Panc1 (cell line): ENCODE measurements at regions not wholly inside any gene's neighbourhood (a gene's known extent, or its start where the extent isn't known, plus 50 kb on each side); places are given as distances from the start of the nearest gene placed in this dataset.

ENCODE experiments used
- ATAC-seq: fragments of 200-7000 bp; cut with Tn5 transposase; 2 replicates; pipeline ENCODE4 v1.9.1; 2020; ENCODE audit warnings: mild to moderate bottlenecking, moderate library complexity
- BruUV-seq: library from RNA; stranded (reverse); fragments of 400-500 nt; replicated peaks from 2 replicates; lab custom pipeline; 2021; lab: Mats Ljungman, UMichigan
- CTCF ChIA-PET: fragments of 300-600 bp; sonication (Branson Sonifier 250); formaldehyde crosslinking; loops from one replicate; lab custom pipeline; 2022; ENCODE audit warnings: antibody characterized with exemption; lab: Charles Lee
- POLR2A ChIA-PET: fragments of 300-600 bp; sonication (Branson Sonifier 250); formaldehyde crosslinking; loops from one replicate; lab custom pipeline; 2022; ENCODE audit warnings: antibody characterized with exemption; lab: Charles Lee
- DNase-seq: peaks from one replicate; pipeline ENCODE4 v3.0.0-alpha.2; 2010; ENCODE audit warnings: low read depth, low spot score
- H3K27ac ChIP-seq: 2 replicates; pipeline ENCODE4 v1.5.1; 2011; ENCODE audit warnings: mild to moderate bottlenecking, low read length, inconsistent platforms
- H3K27me3 ChIP-seq: fragments of 200-500 bp; sonication (Bioruptor generic); 2 replicates; pipeline ENCODE4 v1.6.0; 2014; ENCODE audit warnings: low read length, inconsistent platforms; ENCODE audit not compliant: control insufficient read depth, insufficient read depth
- H3K36me3 ChIP-seq: fragments of 200-500 bp; sonication (Bioruptor generic); 2 replicates; pipeline ENCODE4 v1.5.1; 2014; ENCODE audit warnings: inconsistent platforms, mild to moderate bottlenecking, low read length, moderate library complexity; ENCODE audit not compliant: control insufficient read depth, insufficient read depth
- H3K4me1 ChIP-seq: 2 replicates; pipeline ENCODE4 v1.5.1; 2011; ENCODE audit warnings: inconsistent platforms, mild to moderate bottlenecking, low read length, moderate library complexity; ENCODE audit not compliant: control insufficient read depth, insufficient read depth
- H3K4me3 ChIP-seq, 2 experiments: 2 replicates each; pipeline ENCODE4 v1.5.1; 2011 to 2012; ENCODE audit warnings: low read depth in 2 of 2, low read length in 2 of 2, mild to moderate bottlenecking in 2 of 2, inconsistent platforms in 1 of 2, moderate library complexity in 1 of 2
- H3K9me3 ChIP-seq: fragments of 200-500 bp; sonication (Bioruptor generic); 2 replicates; pipeline ENCODE4 v1.5.1; 2014; ENCODE audit warnings: low read depth, mild to moderate bottlenecking, inconsistent platforms, low read length, moderate library complexity; ENCODE audit not compliant: control insufficient read depth, insufficient read depth
- POLR2AphosphoS5 ChIP-seq: IDR thresholded peaks from 2 replicates; pipeline ENCODE4 v1.6.1; 2012; ENCODE audit warnings: mild to moderate bottlenecking, low read depth, low read length, moderate library complexity
- SIN3A ChIP-seq: IDR thresholded peaks from 2 replicates; pipeline ENCODE4 v1.6.1; 2012; ENCODE audit warnings: low read depth, mild to moderate bottlenecking, low read length, moderate library complexity, borderline replicate concordance; ENCODE audit not compliant: insufficient read depth
- TCF7L2 ChIP-seq: IDR thresholded peaks from 2 replicates; pipeline ENCODE4 v1.6.1; 2011; ENCODE audit warnings: mild to moderate bottlenecking, low read depth, low read length, inconsistent platforms
- in situ Hi-C: cut with HindIII; loops from 2 replicates; pipeline ENCODE4 v1.10.0; 2016; ENCODE audit warnings: low sequenced_read_pairs, low pct_unique_long_range_greater_than_20kb
- intact Hi-C: fragments of 100-400 bp; cut with micrococcal nuclease; formaldehyde crosslinking; loops from one replicate; pipeline ENCODE4 v1.10.0; 2022; ENCODE audit not compliant: unreplicated experiment
- TF ChIP-seq, protein P1 (sequence below), 2 experiments: IDR thresholded peaks; 2 replicates each; pipeline ENCODE4 v1.6.1; 2011 to 2012; ENCODE audit warnings: low read depth in 2 of 2, control low read depth in 1 of 2, low read length in 1 of 2, mild to moderate bottlenecking in 1 of 2, moderate library complexity in 1 of 2; ENCODE audit not compliant: insufficient read depth in 1 of 2
- TF ChIP-seq, protein P2 (sequence below): fragments of 450-650 bp; IDR thresholded peaks from 2 replicates; pipeline ENCODE4 v1.5.1; 2017; ENCODE audit warnings: mild to moderate bottlenecking

DNA sequence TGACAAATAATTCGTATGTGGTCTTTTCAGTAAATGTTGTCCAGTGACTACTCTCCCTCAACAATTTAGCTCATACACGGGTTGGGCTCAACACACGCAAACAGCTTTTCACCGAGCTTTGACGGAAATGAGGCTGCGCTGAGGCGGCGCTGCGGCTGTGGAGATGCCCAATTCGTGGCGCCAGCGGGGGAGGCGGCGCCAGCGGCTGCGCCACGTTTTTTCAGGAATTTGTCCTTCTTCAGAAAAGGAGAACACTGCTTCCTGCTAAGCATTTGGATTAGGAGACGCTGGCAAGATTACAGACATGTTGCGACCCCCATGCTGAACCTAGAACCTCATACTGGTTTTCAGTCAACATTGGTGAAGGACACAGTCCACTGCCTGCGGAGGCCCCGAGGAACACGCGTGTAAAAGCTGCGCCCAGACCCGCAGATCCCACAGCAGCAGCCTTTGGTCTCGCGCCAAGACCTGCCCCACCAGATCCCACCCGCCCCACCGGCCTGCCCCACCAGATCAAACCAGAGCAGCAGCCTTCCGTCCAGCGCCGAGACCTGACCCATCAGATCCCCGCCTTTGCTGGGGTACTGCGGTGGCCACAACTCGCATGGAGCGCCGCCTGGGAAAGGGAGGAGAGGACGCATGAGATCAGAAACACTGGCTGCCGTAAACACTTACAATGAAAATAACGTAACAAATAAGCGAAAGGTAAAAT lies 173.8 kb downstream of the TMEM18 start:
- BruUV-seq = no TSS peak
- Histone ChIP-seq H3K4me3 (no peak overlapping the region), H3K36me3 (no peaks in the 10 kb centered on the region), H3K27me3 (peaks cover 9% of the 10 kb centered on the region; the same call in 1 of the 2 replicates), H3K9me3 (no peaks in the 10 kb centered on the region), H3K4me1 (no peaks in the 10 kb centered on the region), H3K27ac (no peak overlapping the region)
- intact Hi-C loops (no loop called here), in situ Hi-C loops (no loop called here)
- no peak for DNase-seq
- no peak for ATAC-seq
- TF ChIP-seq SIN3A = no peak
- no peak for TF ChIP-seq POLR2AphosphoS5
- no peak for TF ChIP-seq TCF7L2
- TF ChIP-seq, protein P1, sequence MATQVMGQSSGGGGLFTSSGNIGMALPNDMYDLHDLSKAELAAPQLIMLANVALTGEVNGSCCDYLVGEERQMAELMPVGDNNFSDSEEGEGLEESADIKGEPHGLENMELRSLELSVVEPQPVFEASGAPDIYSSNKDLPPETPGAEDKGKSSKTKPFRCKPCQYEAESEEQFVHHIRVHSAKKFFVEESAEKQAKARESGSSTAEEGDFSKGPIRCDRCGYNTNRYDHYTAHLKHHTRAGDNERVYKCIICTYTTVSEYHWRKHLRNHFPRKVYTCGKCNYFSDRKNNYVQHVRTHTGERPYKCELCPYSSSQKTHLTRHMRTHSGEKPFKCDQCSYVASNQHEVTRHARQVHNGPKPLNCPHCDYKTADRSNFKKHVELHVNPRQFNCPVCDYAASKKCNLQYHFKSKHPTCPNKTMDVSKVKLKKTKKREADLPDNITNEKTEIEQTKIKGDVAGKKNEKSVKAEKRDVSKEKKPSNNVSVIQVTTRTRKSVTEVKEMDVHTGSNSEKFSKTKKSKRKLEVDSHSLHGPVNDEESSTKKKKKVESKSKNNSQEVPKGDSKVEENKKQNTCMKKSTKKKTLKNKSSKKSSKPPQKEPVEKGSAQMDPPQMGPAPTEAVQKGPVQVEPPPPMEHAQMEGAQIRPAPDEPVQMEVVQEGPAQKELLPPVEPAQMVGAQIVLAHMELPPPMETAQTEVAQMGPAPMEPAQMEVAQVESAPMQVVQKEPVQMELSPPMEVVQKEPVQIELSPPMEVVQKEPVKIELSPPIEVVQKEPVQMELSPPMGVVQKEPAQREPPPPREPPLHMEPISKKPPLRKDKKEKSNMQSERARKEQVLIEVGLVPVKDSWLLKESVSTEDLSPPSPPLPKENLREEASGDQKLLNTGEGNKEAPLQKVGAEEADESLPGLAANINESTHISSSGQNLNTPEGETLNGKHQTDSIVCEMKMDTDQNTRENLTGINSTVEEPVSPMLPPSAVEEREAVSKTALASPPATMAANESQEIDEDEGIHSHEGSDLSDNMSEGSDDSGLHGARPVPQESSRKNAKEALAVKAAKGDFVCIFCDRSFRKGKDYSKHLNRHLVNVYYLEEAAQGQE (IDR thresholded peaks at IDR 0.05; ENCODE audit: insufficient read depth in 1 of 2, low read depth in 2 of 2, low read length in 1 of 2) = no peak
- TF ChIP-seq, protein P2, sequence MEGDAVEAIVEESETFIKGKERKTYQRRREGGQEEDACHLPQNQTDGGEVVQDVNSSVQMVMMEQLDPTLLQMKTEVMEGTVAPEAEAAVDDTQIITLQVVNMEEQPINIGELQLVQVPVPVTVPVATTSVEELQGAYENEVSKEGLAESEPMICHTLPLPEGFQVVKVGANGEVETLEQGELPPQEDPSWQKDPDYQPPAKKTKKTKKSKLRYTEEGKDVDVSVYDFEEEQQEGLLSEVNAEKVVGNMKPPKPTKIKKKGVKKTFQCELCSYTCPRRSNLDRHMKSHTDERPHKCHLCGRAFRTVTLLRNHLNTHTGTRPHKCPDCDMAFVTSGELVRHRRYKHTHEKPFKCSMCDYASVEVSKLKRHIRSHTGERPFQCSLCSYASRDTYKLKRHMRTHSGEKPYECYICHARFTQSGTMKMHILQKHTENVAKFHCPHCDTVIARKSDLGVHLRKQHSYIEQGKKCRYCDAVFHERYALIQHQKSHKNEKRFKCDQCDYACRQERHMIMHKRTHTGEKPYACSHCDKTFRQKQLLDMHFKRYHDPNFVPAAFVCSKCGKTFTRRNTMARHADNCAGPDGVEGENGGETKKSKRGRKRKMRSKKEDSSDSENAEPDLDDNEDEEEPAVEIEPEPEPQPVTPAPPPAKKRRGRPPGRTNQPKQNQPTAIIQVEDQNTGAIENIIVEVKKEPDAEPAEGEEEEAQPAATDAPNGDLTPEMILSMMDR = no peak
- CTCF ChIA-PET = no interaction called here
- POLR2A ChIA-PET = no interaction called here

DNA sequence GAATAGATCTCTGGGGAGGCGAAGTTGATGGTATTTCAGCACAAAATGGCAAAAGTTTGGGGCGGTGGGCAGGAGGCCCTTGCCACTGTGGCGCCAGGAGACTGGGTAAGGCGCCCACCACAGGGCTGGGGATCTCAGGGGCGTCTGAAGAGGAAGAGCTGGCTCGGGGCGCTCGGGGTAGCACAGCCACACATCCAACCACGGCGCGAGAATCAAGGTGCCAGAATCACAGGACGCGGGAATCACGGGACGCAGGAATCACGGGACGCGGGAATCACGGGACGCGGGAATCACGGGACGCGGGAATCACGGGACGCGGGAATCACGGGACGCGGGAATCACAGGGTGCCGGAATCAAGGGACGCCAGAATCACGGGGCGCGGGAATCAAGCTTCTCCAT lies 174.4 kb downstream of the TMEM18 start:
- H3K4me1 ChIP-seq = no peaks in the 10 kb centered on the region
- no peak overlapping the region for H3K4me3 ChIP-seq
- peaks cover 9% of the 10 kb centered on the region; the same call in 1 of the 2 replicates for H3K27me3 ChIP-seq
- in situ Hi-C loops (no loop called here), intact Hi-C loops (no loop called here)
- CTCF ChIA-PET = no interaction called here
- POLR2A ChIA-PET = no interaction called here
- H3K27ac ChIP-seq = no peak overlapping the region
- BruUV-seq = no TSS peak
- TF ChIP-seq, protein P1 (IDR thresholded peaks at IDR 0.05; ENCODE audit: insufficient read depth in 1 of 2, low read depth in 2 of 2, low read length in 1 of 2) = no peak
- TF ChIP-seq TCF7L2 (no peak), POLR2AphosphoS5 (no peak), SIN3A (no peak)
- TF ChIP-seq, protein P2 = no peak
- ATAC-seq = no peak
- DNase-seq = no peak
- H3K9me3 ChIP-seq = no peaks in the 10 kb centered on the region
- no peaks in the 10 kb centered on the region for H3K36me3 ChIP-seq
